ENCODE measurements at regions not wholly inside any gene's neighbourhood (a gene's known extent, or its start where the extent isn't known, plus 50 kb on each side); places are given as distances from the start of the nearest gene placed in this dataset.

- Mint-ChIP-seq H3K27me3 (ENCODE audit: unreplicated experiment) (no peaks in the 10 kb centered on the region), H3K36me3 (ENCODE audit: low read depth, unreplicated experiment) (no peaks in the 10 kb centered on the region), H3K9me3 (ENCODE audit: unreplicated experiment) (no peaks in the 10 kb centered on the region), H3K4me3 (ENCODE audit: unreplicated experiment) (no peak overlapping the region), H3K27ac (ENCODE audit: unreplicated experiment) (no peak overlapping the region), H3K4me1 (ENCODE audit: unreplicated experiment) (no peaks in the 10 kb centered on the region)
- TF ChIP-seq CTCF (IDR thresholded peaks at IDR 0.05; ENCODE audit: unreplicated experiment): no peak
- DNase-seq (ENCODE audit: low spot score): no peak
Measured at GRCh38 chr3:193932576-193932975, 203.4 kb upstream of the HES1 start.

- Mint-ChIP-seq H3K4me3 (ENCODE audit: unreplicated experiment) (no peak overlapping the region), H3K4me1 (ENCODE audit: unreplicated experiment) (no peaks in the 10 kb centered on the region), H3K27me3 (ENCODE audit: unreplicated experiment) (no peaks in the 10 kb centered on the region), H3K9me3 (ENCODE audit: unreplicated experiment) (no peaks in the 10 kb centered on the region), H3K36me3 (ENCODE audit: low read depth, unreplicated experiment) (no peaks in the 10 kb centered on the region), H3K27ac (ENCODE audit: unreplicated experiment) (no peak overlapping the region)
- DNase-seq (ENCODE audit: low spot score): no peak
- TF ChIP-seq CTCF (IDR thresholded peaks at IDR 0.05; ENCODE audit: unreplicated experiment): no peak
Measured at GRCh38 chr3:193933451-193933850, 202.5 kb upstream of the HES1 start.

- Mint-ChIP-seq H3K27ac (ENCODE audit: unreplicated experiment) (no peak overlapping the region), H3K36me3 (ENCODE audit: low read depth, unreplicated experiment) (no peaks in the 10 kb centered on the region), H3K27me3 (ENCODE audit: unreplicated experiment) (no peaks in the 10 kb centered on the region), H3K4me3 (ENCODE audit: unreplicated experiment) (no peak overlapping the region), H3K4me1 (ENCODE audit: unreplicated experiment) (no peaks in the 10 kb centered on the region), H3K9me3 (ENCODE audit: unreplicated experiment) (no peaks in the 10 kb centered on the region)
- TF ChIP-seq CTCF (IDR thresholded peaks at IDR 0.05; ENCODE audit: unreplicated experiment): no peak
- no peak for DNase-seq (ENCODE audit: low spot score)
Measured at GRCh38 chr3:193935916-193936315, 200.0 kb upstream of the HES1 start.

DNA sequence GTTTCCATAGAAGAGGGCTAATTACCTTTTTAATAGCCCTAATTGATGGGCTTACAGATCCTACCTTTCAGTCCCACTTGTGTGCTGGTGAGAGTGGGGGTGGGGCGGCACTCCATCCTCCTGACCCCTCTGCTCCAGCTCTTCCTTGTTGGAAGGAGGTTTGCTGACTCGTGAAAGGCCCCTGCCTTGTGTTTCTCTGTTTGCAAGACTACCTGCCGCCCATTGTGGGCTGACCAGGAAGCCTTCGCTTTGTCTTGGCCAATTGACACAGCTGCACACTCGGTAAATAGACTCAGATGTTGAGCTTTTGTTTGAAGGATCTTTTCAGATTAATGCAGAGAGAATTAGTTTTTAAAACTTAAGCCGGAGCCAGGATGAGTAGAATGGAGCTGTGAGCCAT, 197.3 kb upstream of the HES1 start:
- Mint-ChIP-seq H3K36me3 (ENCODE audit: low read depth, unreplicated experiment) (no peaks in the 10 kb centered on the region), H3K4me1 (ENCODE audit: unreplicated experiment) (no peaks in the 10 kb centered on the region), H3K27ac (ENCODE audit: unreplicated experiment) (no peak overlapping the region), H3K27me3 (ENCODE audit: unreplicated experiment) (no peaks in the 10 kb centered on the region), H3K4me3 (ENCODE audit: unreplicated experiment) (no peak overlapping the region), H3K9me3 (ENCODE audit: unreplicated experiment) (no peaks in the 10 kb centered on the region)
- DNase-seq (ENCODE audit: low spot score): no peak
- no peak for TF ChIP-seq CTCF (IDR thresholded peaks at IDR 0.05; ENCODE audit: unreplicated experiment)

DNA sequence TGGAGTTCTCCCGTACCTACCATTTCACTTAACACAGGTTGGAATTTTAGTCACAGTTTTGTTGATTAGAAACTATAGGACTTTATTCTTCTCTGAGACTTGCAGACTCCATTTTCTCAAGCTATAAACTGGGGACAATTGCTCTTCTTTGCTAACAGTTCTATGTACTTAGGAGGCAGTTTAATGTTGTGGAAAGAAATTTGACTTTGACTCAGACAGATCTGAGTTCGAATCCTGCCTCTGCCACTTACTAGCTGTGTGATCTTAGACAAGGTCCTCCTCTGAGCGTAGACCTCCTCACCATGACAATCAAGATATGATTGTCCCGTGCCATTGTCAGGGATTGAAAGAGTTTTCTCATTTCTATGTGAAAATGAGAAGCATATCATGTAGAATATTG, 196.4 kb upstream of the HES1 start:
- peaks cover 3% of the 10 kb centered on the region for H3K4me1 Mint-ChIP-seq (ENCODE audit: unreplicated experiment)
- no peaks in the 10 kb centered on the region for H3K9me3 Mint-ChIP-seq (ENCODE audit: unreplicated experiment)
- no peak for DNase-seq (ENCODE audit: low spot score)
- H3K36me3 Mint-ChIP-seq (ENCODE audit: low read depth, unreplicated experiment): no peaks in the 10 kb centered on the region
- no peak for TF ChIP-seq CTCF (IDR thresholded peaks at IDR 0.05; ENCODE audit: unreplicated experiment)
- H3K27ac Mint-ChIP-seq (ENCODE audit: unreplicated experiment): no peak overlapping the region
- H3K27me3 Mint-ChIP-seq (ENCODE audit: unreplicated experiment): no peaks in the 10 kb centered on the region
- no peak overlapping the region for H3K4me3 Mint-ChIP-seq (ENCODE audit: unreplicated experiment)

Data from endothelial cell (in vitro differentiated cells).